DMS79 treated with DMSO at 0.1 percent for 48 hours (cell line): ENCODE measurements at regions not wholly inside any gene's neighbourhood (a gene's known extent, or its start where the extent isn't known, plus 50 kb on each side); places are given as distances from the start of the nearest gene placed in this dataset.

Experiments used
- DNase-seq: peaks from one replicate; lab custom pipeline; 2025; lab: John Stamatoyannopoulos, UW

GRCh38 chr15:97892167-97892938, 68.2 kb upstream of the ARRDC4 start:
- DNase-seq: no peak

- no peak for DNase-seq
Measured at GRCh38 chr15:97893967-97894366, 66.5 kb upstream of the ARRDC4 start.

DNA sequence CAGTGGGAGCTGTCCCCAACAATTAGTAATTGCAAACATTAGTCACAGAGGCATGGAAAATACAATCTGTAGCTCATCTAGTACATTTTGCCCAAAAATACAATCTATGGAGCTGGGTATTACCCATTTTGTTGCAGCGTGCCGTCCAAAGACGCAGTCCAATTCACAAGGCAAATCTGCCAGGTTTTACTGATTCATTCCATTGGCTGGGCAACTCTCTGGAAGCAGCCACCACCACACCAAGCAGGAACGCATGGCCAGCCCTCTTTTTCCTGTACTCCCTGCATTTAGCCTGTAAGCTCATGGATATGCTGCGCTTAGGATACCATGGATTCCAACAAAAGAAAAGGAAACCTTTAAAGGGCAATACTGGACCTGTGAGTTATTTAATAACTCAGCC, 60.5 kb upstream of the ARRDC4 start:
- DNase-seq: no peak

DNA sequence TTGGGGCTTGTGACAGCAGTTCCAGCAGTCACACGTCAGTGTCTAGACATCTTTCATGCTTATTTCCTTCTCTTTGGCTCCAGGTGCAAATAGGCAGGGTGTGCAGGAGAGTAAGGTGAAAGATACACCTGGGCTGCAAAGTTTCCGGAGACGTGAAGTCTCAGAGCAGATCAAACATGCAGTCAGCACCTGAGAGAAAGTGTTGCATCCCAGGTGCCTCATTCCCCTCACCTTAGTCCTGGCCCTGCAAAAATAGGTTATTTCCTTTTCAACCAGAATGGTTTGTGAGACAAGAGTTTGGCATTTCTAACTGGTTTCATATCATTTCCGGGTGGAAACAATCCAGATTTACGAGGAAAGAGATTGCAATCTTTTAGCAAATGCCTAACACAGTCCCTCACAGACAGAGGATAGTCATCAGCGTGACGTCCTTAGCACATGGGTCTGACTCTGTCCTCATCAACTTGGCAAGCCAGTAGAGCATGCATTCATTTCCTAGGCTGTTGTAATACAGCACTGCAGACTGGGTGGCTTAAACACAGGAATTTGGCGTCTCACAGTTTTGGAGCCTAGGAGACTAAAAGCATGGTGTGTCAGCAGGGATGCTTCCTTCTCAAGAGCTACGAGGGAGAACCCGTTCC, 58.2 kb upstream of the ARRDC4 start:
- no peak for DNase-seq

- no peak for DNase-seq
Measured at GRCh38 chr15:97903560-97903959, 56.9 kb upstream of the ARRDC4 start.

DNA sequence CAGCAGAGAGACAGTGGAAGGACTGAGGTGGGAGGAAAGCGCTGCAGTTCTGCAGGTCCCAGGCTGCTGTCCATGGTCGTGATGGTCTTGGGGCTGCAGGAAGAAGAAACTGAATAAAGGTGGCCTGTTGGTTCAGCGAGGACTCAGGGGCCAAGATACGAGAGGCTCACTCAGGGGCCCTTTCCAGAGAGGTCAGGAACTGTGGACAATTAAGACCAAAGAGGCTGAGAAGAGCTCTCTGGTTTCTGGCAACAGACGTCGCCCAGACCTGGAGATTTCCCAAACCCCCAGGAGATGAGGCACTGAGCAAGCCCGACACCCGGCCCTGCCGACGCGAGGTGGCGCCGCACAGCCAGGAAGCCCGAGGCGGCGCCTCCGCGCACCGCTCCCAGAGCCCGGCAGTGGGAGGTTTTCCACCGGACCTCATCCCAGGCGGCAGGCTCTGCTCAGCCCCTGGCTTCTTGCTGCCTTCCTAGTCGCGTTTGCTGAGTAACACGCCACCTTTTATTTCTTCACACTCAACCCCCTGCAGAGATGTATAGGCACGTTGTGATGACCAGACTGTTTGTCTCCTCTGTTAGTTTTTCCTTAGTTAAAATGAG, 56.4 kb upstream of the ARRDC4 start:
- no peak for DNase-seq

DNA sequence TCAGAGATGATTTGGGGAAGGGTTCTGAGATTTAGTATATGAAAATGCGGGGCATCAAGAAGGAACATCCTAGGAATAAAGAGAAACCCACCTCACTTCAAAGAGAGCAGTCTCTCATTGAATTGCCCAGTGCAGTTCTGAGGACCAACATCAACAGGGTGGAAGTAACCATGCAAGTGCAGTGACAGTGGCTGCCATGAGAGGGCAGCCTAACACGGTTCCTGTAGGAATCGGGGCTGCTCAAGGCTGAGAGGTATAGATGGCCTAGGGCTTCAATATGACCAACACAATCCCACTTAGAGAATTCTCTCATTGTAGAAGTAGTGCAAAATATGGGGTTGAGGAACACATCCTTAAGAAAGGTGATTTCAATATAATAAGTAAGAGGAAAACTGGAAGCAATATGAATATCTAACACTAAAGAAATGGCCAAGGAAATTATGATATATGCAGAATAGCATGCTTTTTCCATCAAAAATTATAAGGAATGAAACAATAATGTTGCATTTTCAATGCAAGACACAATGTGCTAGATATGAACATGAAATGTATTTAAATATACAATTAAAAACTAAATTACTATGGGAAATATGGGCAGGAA, 51.1 kb upstream of the ARRDC4 start:
- peak; percentile 2 for DNase-seq
